Endothelial cell of umbilical vein (primary cell): ENCODE measurements at regions not wholly inside any gene's neighbourhood (a gene's known extent, or its start where the extent isn't known, plus 50 kb on each side); places are given as distances from the start of the nearest gene placed in this dataset.

Experiments used
- BruUV-seq: library from RNA; stranded (reverse); fragments of 400-500 nt; replicated peaks from 2 replicates; lab custom pipeline; 2021; lab: Mats Ljungman, UMichigan
- CTCF ChIA-PET: fragments of 300-600, 350-600 bp; sonication (Branson Sonifier 250); formaldehyde crosslinking; loops from one replicate; lab custom pipeline; 2021; ENCODE audit warnings: antibody characterized with exemption, inconsistent platforms; lab: Charles Lee
- POLR2A ChIA-PET: fragments of 300-600, 350-600 bp; sonication (Branson Sonifier 250); formaldehyde crosslinking; loops from one replicate; lab custom pipeline; 2021; ENCODE audit warnings: antibody characterized with exemption, inconsistent platforms; lab: Charles Lee
- DNase-seq: peaks from one replicate; pipeline ENCODE4 v3.0.0-alpha.2; 2011; ENCODE audit warnings: low read depth, low spot score
- FAIRE-seq: peaks from 2 replicates; lab custom pipeline; 2011; peaks lifted over from hg19 to GRCh38; lab: Jason Lieb, UNC
- H2AFZ ChIP-seq: 2 replicates; pipeline ENCODE4 v1.6.0; 2012; ENCODE audit warnings: low read depth, low read length, control low read depth, inconsistent platforms
- H3K27ac ChIP-seq: 2 replicates; pipeline ENCODE4 v1.5.1; 2011; ENCODE audit warnings: low read depth, mild to moderate bottlenecking, control low read depth, low read length, moderate library complexity; ENCODE audit not compliant: insufficient read depth
- H3K27me3 ChIP-seq, 2 experiments: 2 replicates each; pipeline versions ENCODE4 v1.6.0 to v1.6.1; 2011; ENCODE audit warnings: low read length in 2 of 2, mixed read lengths in 1 of 2; ENCODE audit not compliant: control insufficient read depth in 2 of 2, insufficient read depth in 2 of 2
- H3K36me3 ChIP-seq, 2 experiments: 2 replicates in 1 of 2; 3 replicates in 1 of 2; pipeline ENCODE4 v1.5.1; 2011; ENCODE audit warnings: low read length in 2 of 2, mild to moderate bottlenecking in 1 of 2, moderate library complexity in 1 of 2; ENCODE audit not compliant: control insufficient read depth in 2 of 2, insufficient read depth in 2 of 2; ENCODE audit errors: extremely low read depth in 1 of 2
- H3K4me1 ChIP-seq: 3 replicates; pipeline ENCODE4 v1.5.1; 2011; ENCODE audit warnings: mild to moderate bottlenecking, low read length; ENCODE audit not compliant: control insufficient read depth, insufficient read depth; ENCODE audit errors: extremely low read depth
- H3K4me2 ChIP-seq: 2 replicates; pipeline ENCODE4 v1.6.1; 2011; ENCODE audit warnings: low read length, control low read depth, mixed read lengths; ENCODE audit not compliant: insufficient read depth
- H3K4me3 ChIP-seq, 3 experiments: fragments of 200-600 bp in 1 of 3; sonication (generic), shearing (Covaris generic) in 1 of 3; replicated peaks in 1 of 3; 2 replicates each; pipeline ENCODE4 v1.5.1; 2011 to 2016; ENCODE audit warnings: control low read depth in 3 of 3, low read length in 3 of 3, mild to moderate bottlenecking in 2 of 3, inconsistent platforms in 1 of 3, low read depth in 1 of 3, moderate library complexity in 1 of 3; ENCODE audit not compliant: insufficient read depth in 1 of 3
- H3K79me2 ChIP-seq: 2 replicates; pipeline ENCODE4 v1.6.0; 2012; ENCODE audit warnings: low read length, inconsistent platforms; ENCODE audit not compliant: control insufficient read depth, insufficient read depth
- H3K9ac ChIP-seq: replicated peaks from 2 replicates; pipeline ENCODE3; 2011; ENCODE audit warnings: low read length, control low read depth; ENCODE audit not compliant: insufficient read depth; ENCODE audit errors: extremely low read depth
- H3K9me1 ChIP-seq: replicated peaks from 3 replicates; pipeline ENCODE4 v1.6.0; 2011; ENCODE audit warnings: mild to moderate bottlenecking, low read length; ENCODE audit not compliant: control insufficient read depth, insufficient read depth; ENCODE audit errors: extremely low read depth
- H3K9me3 ChIP-seq: replicated peaks from 2 replicates; pipeline ENCODE4 v1.5.1; 2012; ENCODE audit warnings: low read length, inconsistent platforms; ENCODE audit not compliant: control insufficient read depth, insufficient read depth
- H4K20me1 ChIP-seq: replicated peaks from 2 replicates; pipeline ENCODE3; 2011; ENCODE audit warnings: mild to moderate bottlenecking, low read length; ENCODE audit not compliant: control insufficient read depth, insufficient read depth; ENCODE audit errors: extremely low read depth
- EZH2 ChIP-seq: IDR thresholded peaks from 2 replicates; pipeline ENCODE4 v1.6.1; 2012; ENCODE audit warnings: borderline replicate concordance, low read depth, mild to moderate bottlenecking, moderate library complexity, low read length, inconsistent platforms; ENCODE audit not compliant: severe bottlenecking
- FOS ChIP-seq: IDR thresholded peaks from 2 replicates; pipeline ENCODE4 v1.6.1; 2011; ENCODE audit warnings: mild to moderate bottlenecking, low read length, moderate library complexity, borderline replicate concordance; ENCODE audit not compliant: insufficient read depth
- GATA2 ChIP-seq: IDR thresholded peaks from 2 replicates; pipeline ENCODE4 v1.7.0; 2011; ENCODE audit warnings: low read depth, mild to moderate bottlenecking, moderate library complexity, mixed read lengths, low read length; ENCODE audit not compliant: insufficient read length, insufficient read depth
- JUN ChIP-seq: IDR thresholded peaks from 2 replicates; pipeline ENCODE4 v1.6.1; 2011; ENCODE audit warnings: borderline replicate concordance, low read depth; ENCODE audit not compliant: insufficient read length, insufficient read depth
- MYC ChIP-seq: IDR thresholded peaks from one replicate; pipeline ENCODE4 v1.6.1; 2011; ENCODE audit warnings: mild to moderate bottlenecking, low read depth, low read length
- POLR2A ChIP-seq: IDR thresholded peaks from 2 replicates; pipeline ENCODE4 v1.6.1; 2012; ENCODE audit warnings: low read depth, mild to moderate bottlenecking, control low read depth, low read length
- POLR2AphosphoS5 ChIP-seq: IDR thresholded peaks from 2 replicates; pipeline ENCODE4 v1.6.1; 2012; ENCODE audit warnings: low read depth, mild to moderate bottlenecking, control low read depth, low read length, moderate library complexity; ENCODE audit not compliant: insufficient read depth
- dilution Hi-C: fragments of 300-500 bp; cut with MboI; formaldehyde crosslinking; loops from one replicate; pipeline ENCODE4 v1.15.0; 2019; ENCODE audit warnings: low sequenced_read_pairs; ENCODE audit not compliant: extremely low pct_ligation_motif_present
- intact Hi-C: fragments of 100-400 bp; cut with micrococcal nuclease; formaldehyde crosslinking; loops from one replicate; pipeline ENCODE4 v1.10.0; 2022
- TF ChIP-seq, protein P1 (sequence below): IDR thresholded peaks from 2 replicates; pipeline ENCODE4 v1.6.1; 2011; ENCODE audit not compliant: insufficient read depth, insufficient read length
- TF ChIP-seq, protein P2 (sequence below), 2 donors: IDR thresholded peaks; 1 replicate in 1 of 2; 2 replicates in 1 of 2; pipeline ENCODE4 v1.5.1; 2011; ENCODE audit warnings: low read length in 2 of 2, mild to moderate bottlenecking in 2 of 2, moderate library complexity in 2 of 2, control low read depth in 1 of 2, inconsistent platforms in 1 of 2, low read depth in 1 of 2; ENCODE audit not compliant: insufficient read depth in 1 of 2; ENCODE audit errors: extremely low read depth in 1 of 2

DNA sequence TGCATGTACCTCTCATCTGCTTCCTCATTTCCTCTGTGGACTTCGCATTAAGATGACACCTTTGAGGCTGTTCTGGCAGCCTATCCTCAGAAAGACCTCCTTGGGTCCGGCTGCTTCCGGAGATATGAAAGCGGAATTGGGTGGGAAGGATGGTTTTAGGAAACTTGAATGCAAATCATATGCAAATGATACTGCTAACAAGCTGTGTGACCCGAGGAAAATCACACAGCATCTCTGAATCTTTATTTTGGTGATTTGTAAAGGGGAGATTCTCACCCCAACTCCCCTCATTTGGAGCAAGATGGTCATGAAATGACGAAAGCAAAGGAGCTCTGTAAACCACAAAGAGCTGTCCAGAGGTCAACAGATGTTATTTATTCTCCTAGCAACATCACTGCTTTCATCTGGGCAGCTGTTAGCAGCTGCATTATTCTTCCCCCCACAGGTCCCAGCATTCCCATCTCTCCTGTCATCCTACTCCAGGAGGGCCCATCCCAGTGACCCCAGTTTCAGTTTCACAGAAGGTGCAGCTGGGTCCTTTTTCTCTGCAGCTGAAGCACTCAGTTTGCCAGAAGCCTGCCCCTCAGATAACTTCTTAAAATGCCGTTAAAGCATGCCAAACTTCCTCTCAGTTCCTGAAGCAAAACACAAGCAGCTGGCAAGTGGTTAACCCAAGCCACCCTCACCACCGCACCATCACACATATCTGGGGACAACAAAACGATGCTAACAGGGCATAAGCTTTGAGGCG, 269.5 kb downstream of the SEC61B start:
- Histone ChIP-seq H3K4me3 (no peak overlapping the region), H2AFZ (no peak overlapping the region), H4K20me1 (no peaks in the 10 kb centered on the region), H3K9me3 (no peaks in the 10 kb centered on the region), H3K27ac (no peak overlapping the region), H3K9ac (no peak overlapping the region), H3K36me3 (no peaks in the 10 kb centered on the region), H3K27me3 (no peaks in the 10 kb centered on the region), H3K79me2 (no peaks in the 10 kb centered on the region), H3K9me1 (no peaks in the 10 kb centered on the region), H3K4me1 (no peaks in the 10 kb centered on the region), H3K4me2 (no peak overlapping the region)
- POLR2A ChIA-PET, result no interaction called here
- no peak for FAIRE-seq
- dilution Hi-C loops (no loop called here), intact Hi-C loops (no loop called here)
- no TSS peak for BruUV-seq
- no peak for DNase-seq
- TF ChIP-seq JUN (no peak), FOS (no peak), POLR2A (no peak)
- TF ChIP-seq, protein P1, sequence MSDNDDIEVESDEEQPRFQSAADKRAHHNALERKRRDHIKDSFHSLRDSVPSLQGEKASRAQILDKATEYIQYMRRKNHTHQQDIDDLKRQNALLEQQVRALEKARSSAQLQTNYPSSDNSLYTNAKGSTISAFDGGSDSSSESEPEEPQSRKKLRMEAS, result no peak
- CTCF ChIA-PET, result interaction anchor here (0.6 kb wide), 1 partner anchor 162 kb away, joined by 3 read pairs; no protein-coding TSS in a partner anchor

DNA sequence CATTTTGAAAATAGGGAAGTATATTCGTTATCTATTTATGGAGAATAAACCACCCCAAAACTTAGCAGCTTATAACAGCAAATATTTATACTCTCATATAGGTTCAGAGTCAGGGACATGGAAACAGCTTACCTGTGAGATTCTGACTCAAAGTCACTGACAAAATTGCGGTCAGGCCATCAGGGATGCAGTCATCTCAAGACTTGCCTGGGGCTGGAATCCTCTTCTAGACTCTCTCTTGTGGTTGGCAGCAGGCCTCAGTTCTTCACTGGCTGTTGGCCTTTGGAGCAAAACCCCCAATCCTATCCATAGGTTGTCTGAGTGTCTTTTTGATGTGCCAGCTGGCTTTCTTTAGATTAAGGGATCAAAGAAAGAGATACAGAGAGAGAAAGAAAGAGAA, 275.6 kb downstream of the SEC61B start:
- FAIRE-seq, result no peak
- dilution Hi-C loops, result no loop called here
- H3K9ac ChIP-seq, result no peak overlapping the region
- H3K36me3 ChIP-seq, result no peaks in the 10 kb centered on the region
- ChIA-PET CTCF (interaction anchor here (1.5 kb wide), 1 partner anchor 9 kb away, joined by 3 read pairs; no protein-coding TSS in a partner anchor), POLR2A (no interaction called here)
- no peaks in the 10 kb centered on the region for H4K20me1 ChIP-seq
- H3K4me2 ChIP-seq, result no peak overlapping the region
- no peaks in the 10 kb centered on the region for H3K9me3 ChIP-seq
- H2AFZ ChIP-seq, result no peak overlapping the region
- no TSS peak for BruUV-seq
- no peak overlapping the region for H3K27ac ChIP-seq
- no peaks in the 10 kb centered on the region for H3K79me2 ChIP-seq
- TF ChIP-seq FOS (no peak), EZH2 (no peak), GATA2 (no peak), JUN (no peak), POLR2AphosphoS5 (no peak), POLR2A (no peak), MYC (no peak)
- TF ChIP-seq, protein P1, result no peak
- TF ChIP-seq, protein P2, sequence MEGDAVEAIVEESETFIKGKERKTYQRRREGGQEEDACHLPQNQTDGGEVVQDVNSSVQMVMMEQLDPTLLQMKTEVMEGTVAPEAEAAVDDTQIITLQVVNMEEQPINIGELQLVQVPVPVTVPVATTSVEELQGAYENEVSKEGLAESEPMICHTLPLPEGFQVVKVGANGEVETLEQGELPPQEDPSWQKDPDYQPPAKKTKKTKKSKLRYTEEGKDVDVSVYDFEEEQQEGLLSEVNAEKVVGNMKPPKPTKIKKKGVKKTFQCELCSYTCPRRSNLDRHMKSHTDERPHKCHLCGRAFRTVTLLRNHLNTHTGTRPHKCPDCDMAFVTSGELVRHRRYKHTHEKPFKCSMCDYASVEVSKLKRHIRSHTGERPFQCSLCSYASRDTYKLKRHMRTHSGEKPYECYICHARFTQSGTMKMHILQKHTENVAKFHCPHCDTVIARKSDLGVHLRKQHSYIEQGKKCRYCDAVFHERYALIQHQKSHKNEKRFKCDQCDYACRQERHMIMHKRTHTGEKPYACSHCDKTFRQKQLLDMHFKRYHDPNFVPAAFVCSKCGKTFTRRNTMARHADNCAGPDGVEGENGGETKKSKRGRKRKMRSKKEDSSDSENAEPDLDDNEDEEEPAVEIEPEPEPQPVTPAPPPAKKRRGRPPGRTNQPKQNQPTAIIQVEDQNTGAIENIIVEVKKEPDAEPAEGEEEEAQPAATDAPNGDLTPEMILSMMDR (IDR thresholded peaks at IDR 0.05; ENCODE audit: extremely low read depth in 1 of 2, insufficient read depth in 1 of 2, low read depth in 1 of 2, low read length in 2 of 2), result no peak
- no peaks in the 10 kb centered on the region for H3K27me3 ChIP-seq
- no peak overlapping the region for H3K4me3 ChIP-seq
- no peaks in the 10 kb centered on the region for H3K9me1 ChIP-seq
- intact Hi-C loops, result no loop called here
- no peaks in the 10 kb centered on the region for H3K4me1 ChIP-seq
- no peak for DNase-seq
